Prostate gland (tissue), 2 donors: ENCODE measurements at regions not wholly inside any gene's neighbourhood (a gene's known extent, or its start where the extent isn't known, plus 50 kb on each side); places are given as distances from the start of the nearest gene placed in this dataset.

Experiments used
- DNase-seq: peaks from one replicate; pipeline ENCODE4 v3.0.0-alpha.2; 2019; ENCODE audit warnings: low spot score
- H3K27ac ChIP-seq, 2 donors: fragments of 200-600 bp; sonication (generic); 2 replicates each; pipeline ENCODE4 v1.5.1; 2017 to 2019
- H3K27me3 ChIP-seq: fragments of 200-600 bp; sonication (generic); replicated peaks from 2 replicates; pipeline ENCODE4 v1.5.1; 2019; ENCODE audit not compliant: insufficient read depth
- H3K36me3 ChIP-seq, 2 donors: fragments of 200-600 bp; sonication (generic); 1 replicate in 1 of 2; 2 replicates in 1 of 2; pipeline versions ENCODE4 v1.5.1 to v1.8.1; 2017 to 2019
- H3K4me1 ChIP-seq: fragments of 200-600 bp; sonication (generic); replicated peaks from 2 replicates; pipeline ENCODE4 v1.5.1; 2019
- H3K4me3 ChIP-seq, 2 donors: fragments of 200-600 bp; sonication (generic); 2 replicates each; pipeline ENCODE4 v1.5.1; 2017 to 2019
- H3K9me3 ChIP-seq: fragments of 200-600 bp; sonication (generic); 2 replicates; pipeline ENCODE4 v1.5.1; 2017
- CTCF ChIP-seq, 4 experiments: fragments of 200-600 bp in 2 of 4; fragments of 450-650 bp in 2 of 4; sonication (generic) in 2 of 4; IDR thresholded peaks; 1 replicate in 3 of 4; 2 replicates in 1 of 4; pipeline ENCODE4 v1.5.1; 2016 to 2019; ENCODE audit warnings: antibody characterized with exemption in 4 of 4, mild to moderate bottlenecking in 2 of 4, moderate library complexity in 2 of 4
- POLR2A ChIP-seq: fragments of 450-650 bp; IDR thresholded peaks from one replicate; pipeline ENCODE4 v1.6.1; 2016; ENCODE audit warnings: antibody characterized with exemption, mild to moderate bottlenecking
- POLR2AphosphoS5 ChIP-seq: sonication (generic); formaldehyde crosslinking; IDR thresholded peaks from one replicate; pipeline ENCODE4 v1.6.1; 2017; ENCODE audit warnings: antibody characterized with exemption
- WGBS: methylation state at CpG from one replicate; pipeline ENCODE4 v1.1.5; 2018; 5-methylcytosine and 5-hydroxymethylcytosine counted together
- intact Hi-C: fragments of 100-400 bp; cut with DNase I; formaldehyde crosslinking; loops from one replicate; pipeline ENCODE4 v1.14.2; 2022
- small RNA-seq, 2 donors: library from RNA; depleted of rRNA; stranded (forward); fragments of <200 nt; gene quantifications; one replicate each; pipeline ENCODE3, GENCODE V24; 2016

GRCh38 chr1:72341661-72342060 is 59.3 kb upstream of the NEGR1 start:
- TF ChIP-seq CTCF (IDR thresholded peaks at IDR 0.05) (no peak), POLR2A (no peak), POLR2AphosphoS5 (no peak)
- no peaks in the 10 kb centered on the region for H3K4me1 ChIP-seq
- no peak overlapping the region for H3K4me3 ChIP-seq
- intact Hi-C loops: no loop called here
- no peaks in the 10 kb centered on the region for H3K27me3 ChIP-seq
- H3K27ac ChIP-seq: no peak overlapping the region
- no peaks in the 10 kb centered on the region for H3K9me3 ChIP-seq
- no peak for DNase-seq
- H3K36me3 ChIP-seq: no peaks in the 10 kb centered on the region
- WGBS: 29% methylated on average over 1 of the region's 1 CpG

GRCh38 chr1:72336776-72337175 is 54.4 kb upstream of the NEGR1 start:
- intact Hi-C loops: no loop called here
- TF ChIP-seq POLR2A (no peak), POLR2AphosphoS5 (no peak), CTCF (IDR thresholded peaks at IDR 0.05) (no peak)
- Histone ChIP-seq H3K9me3 (no peaks in the 10 kb centered on the region), H3K4me1 (no peaks in the 10 kb centered on the region), H3K36me3 (no peaks in the 10 kb centered on the region), H3K27ac (no peak overlapping the region), H3K4me3 (no peak overlapping the region), H3K27me3 (no peaks in the 10 kb centered on the region)
- WGBS: 85% methylated on average over 1 of the region's 1 CpG
- no peak for DNase-seq

Small RNA genes in the stretch of these regions (small RNA-seq; reads per million reads assigned to genes)
- 0 reads per million in 2 donors for gene RN7SKP19
- gene RNA5SP50: 0 to 0.09 reads per million in 2 donors
- gene RNU4ATAC8P: 0 reads per million in 2 donors
- 0 reads per million in 2 donors for gene RNU6-1246P
